ENCODE measurements at regions not wholly inside any gene's neighbourhood (a gene's known extent, or its start where the extent isn't known, plus 50 kb on each side); places are given as distances from the start of the nearest gene placed in this dataset.
"Not testable (repeated sequence)": the region's sequence is repeated elsewhere in the genome, so short reads cannot be mapped to it uniquely, and the experiment has no call there.

- DNase-seq: no peak
These were observed 217.1 kb downstream of the SLC4A3 start for GRCh38 chr2:219844401-219845091.

- DNase-seq: no peak
These were observed 221.5 kb downstream of the SLC4A3 start for GRCh38 chr2:219848882-219849281.

GRCh38 chr2:219851169-219851568, 223.7 kb downstream of the SLC4A3 start:
- DNase-seq: no peak

GRCh38 chr2:219851801-219852481, 224.5 kb downstream of the SLC4A3 start:
- no peak for DNase-seq

GRCh38 chr2:219852626-219853025, 225.2 kb downstream of the SLC4A3 start:
- no peak for DNase-seq

GRCh38 chr2:219856602-219857001, 229.2 kb downstream of the SLC4A3 start:
- no peak for DNase-seq

- DNase-seq: no peak
These were observed 230.3 kb downstream of the SLC4A3 start for GRCh38 chr2:219857751-219858150.

- DNase-seq: no peak
These were observed 233.9 kb downstream of the SLC4A3 start for GRCh38 chr2:219861307-219861706.

GRCh38 chr2:219864154-219864553, 236.7 kb downstream of the SLC4A3 start:
- DNase-seq: no peak

- no peak for DNase-seq
These were observed 241.2 kb downstream of the SLC4A3 start for GRCh38 chr2:219868635-219869034.

GRCh38 chr2:219870041-219870440, 242.6 kb downstream of the SLC4A3 start:
- no peak for DNase-seq

- no peak for DNase-seq
These were observed 243.9 kb downstream of the SLC4A3 start for GRCh38 chr2:219871351-219871750.

GRCh38 chr2:219875036-219875435, 247.6 kb downstream of the SLC4A3 start:
- DNase-seq: no peak

GRCh38 chr2:219875986-219876385, 248.6 kb downstream of the SLC4A3 start:
- not testable (repeated sequence) for DNase-seq

- DNase-seq: no peak
These were observed 249.5 kb downstream of the SLC4A3 start for GRCh38 chr2:219876931-219877330.

GRCh38 chr2:219877728-219878127, 250.3 kb downstream of the SLC4A3 start:
- DNase-seq: no peak

- DNase-seq: no peak
These were observed 251.1 kb downstream of the SLC4A3 start for GRCh38 chr2:219878516-219878915.

- DNase-seq: no peak
These were observed 254.4 kb downstream of the SLC4A3 start for GRCh38 chr2:219881851-219882250.

GRCh38 chr2:219886615-219887014, 259.2 kb downstream of the SLC4A3 start:
- no peak for DNase-seq

- no peak for DNase-seq
These were observed 260.4 kb downstream of the SLC4A3 start for GRCh38 chr2:219887870-219888269.

- DNase-seq: no peak
These were observed 266.1 kb downstream of the SLC4A3 start for GRCh38 chr2:219893541-219893940.

GRCh38 chr2:219897456-219897855, 270.0 kb downstream of the SLC4A3 start:
- DNase-seq: no peak

GRCh38 chr2:219901155-219901554, 273.7 kb downstream of the SLC4A3 start:
- no peak for DNase-seq

- no peak for DNase-seq
These were observed 275.6 kb downstream of the SLC4A3 start for GRCh38 chr2:219902891-219903552.
